ENCODE measurements at regions not wholly inside any gene's neighbourhood (a gene's known extent, or its start where the extent isn't known, plus 50 kb on each side); places are given as distances from the start of the nearest gene placed in this dataset.

DNA sequence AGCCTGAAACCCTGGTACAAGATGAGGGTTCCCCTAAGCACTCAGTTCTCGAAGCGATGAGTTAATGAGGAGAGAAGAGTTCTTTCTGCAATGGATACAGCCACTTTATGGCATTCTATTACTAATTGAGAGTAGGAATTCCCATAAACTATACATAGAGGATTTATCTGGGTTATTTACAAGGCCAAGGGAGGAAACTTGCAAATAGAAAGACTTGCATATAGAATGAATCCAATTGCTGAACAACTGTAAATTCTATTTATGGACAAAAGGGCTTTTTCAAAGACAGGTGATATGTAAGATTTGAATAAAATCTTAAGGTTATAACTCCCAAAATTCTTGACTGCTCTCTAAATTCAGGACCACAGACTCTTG lies 182.2 kb downstream of the PPARGC1A start:
- no peaks in the 10 kb centered on the region for H3K36me3 ChIP-seq
- H3K9me3 ChIP-seq: no peaks in the 10 kb centered on the region
- H3K27me3 ChIP-seq: no peaks in the 10 kb centered on the region
- DNase-seq: no peak
- intact Hi-C loops (cut with DNase I; ENCODE audit: low total_unique reads) (loop anchor here (10.0 kb wide), 1 partner anchor 1663 kb away; no protein-coding TSS in a partner anchor), in situ Hi-C loops (cut with MboI; ENCODE audit: low pct_ligation_motif_present in 1 of 4, low pct_unique_long_range_greater_than_20kb in 1 of 4, low sequenced_read_pairs in 3 of 4) (no loop called here)
- WGBS, 2 donors (ENCODE audit: low coverage in 1 of 2): 88 to 100% methylated on average over 2 of the region's 2 CpGs
- no peak overlapping the region for H3K27ac ChIP-seq
- H3K4me1 ChIP-seq: no peaks in the 10 kb centered on the region
- TF ChIP-seq POLR2AphosphoS5 (IDR thresholded peaks at IDR 0.05): no peak
- no peak for TF ChIP-seq EP300 (IDR thresholded peaks at IDR 0.05; ENCODE audit: low read depth)
- TF ChIP-seq, protein P1, sequence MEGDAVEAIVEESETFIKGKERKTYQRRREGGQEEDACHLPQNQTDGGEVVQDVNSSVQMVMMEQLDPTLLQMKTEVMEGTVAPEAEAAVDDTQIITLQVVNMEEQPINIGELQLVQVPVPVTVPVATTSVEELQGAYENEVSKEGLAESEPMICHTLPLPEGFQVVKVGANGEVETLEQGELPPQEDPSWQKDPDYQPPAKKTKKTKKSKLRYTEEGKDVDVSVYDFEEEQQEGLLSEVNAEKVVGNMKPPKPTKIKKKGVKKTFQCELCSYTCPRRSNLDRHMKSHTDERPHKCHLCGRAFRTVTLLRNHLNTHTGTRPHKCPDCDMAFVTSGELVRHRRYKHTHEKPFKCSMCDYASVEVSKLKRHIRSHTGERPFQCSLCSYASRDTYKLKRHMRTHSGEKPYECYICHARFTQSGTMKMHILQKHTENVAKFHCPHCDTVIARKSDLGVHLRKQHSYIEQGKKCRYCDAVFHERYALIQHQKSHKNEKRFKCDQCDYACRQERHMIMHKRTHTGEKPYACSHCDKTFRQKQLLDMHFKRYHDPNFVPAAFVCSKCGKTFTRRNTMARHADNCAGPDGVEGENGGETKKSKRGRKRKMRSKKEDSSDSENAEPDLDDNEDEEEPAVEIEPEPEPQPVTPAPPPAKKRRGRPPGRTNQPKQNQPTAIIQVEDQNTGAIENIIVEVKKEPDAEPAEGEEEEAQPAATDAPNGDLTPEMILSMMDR (IDR thresholded peaks at IDR 0.05): no peak
- no peak for TF ChIP-seq POLR2A (IDR thresholded peaks at IDR 0.05)
- H3K4me3 ChIP-seq: no peak overlapping the region

DNA sequence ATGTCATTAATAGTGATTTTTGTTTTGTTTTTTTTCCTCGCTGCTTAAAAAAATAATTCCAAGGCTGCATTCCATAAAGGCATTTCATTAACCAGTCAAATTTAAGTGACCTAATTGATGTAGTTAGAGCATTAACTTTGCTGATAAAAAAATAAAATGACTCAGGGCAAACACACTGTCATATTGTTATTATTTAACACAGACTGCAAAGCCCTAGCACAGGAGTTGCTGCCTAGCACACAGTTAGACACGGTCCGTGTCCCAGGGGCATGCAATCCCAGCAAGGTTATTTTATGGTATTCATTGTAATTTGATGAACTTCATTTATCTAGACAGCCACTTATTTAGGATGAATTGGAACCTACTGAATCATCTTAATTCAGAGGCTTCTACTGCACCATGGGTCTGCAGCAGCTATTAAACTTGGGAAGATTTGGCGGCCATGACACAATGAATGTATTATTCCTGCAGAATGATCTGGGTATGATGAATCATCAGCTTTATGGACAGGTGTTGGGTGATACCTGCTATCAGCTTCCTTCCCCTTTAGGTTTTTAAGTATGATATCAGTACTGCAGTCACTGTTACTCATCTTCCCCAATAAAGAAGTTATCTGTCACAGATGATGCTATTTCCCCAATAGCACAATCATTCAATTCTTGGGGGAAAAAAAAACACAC lies 182.7 kb downstream of the PPARGC1A start:
- intact Hi-C loops (cut with DNase I; ENCODE audit: low total_unique reads): loop anchor here (10.0 kb wide), 1 partner anchor 1662 kb away; no protein-coding TSS in a partner anchor
- TF ChIP-seq POLR2A (IDR thresholded peaks at IDR 0.05): no peak
- TF ChIP-seq, protein P1 (IDR thresholded peaks at IDR 0.05): no peak
- no peak for TF ChIP-seq POLR2AphosphoS5 (IDR thresholded peaks at IDR 0.05)
- TF ChIP-seq EP300 (IDR thresholded peaks at IDR 0.05; ENCODE audit: low read depth): no peak
- WGBS, 2 donors (ENCODE audit: low coverage in 1 of 2): 88 to 100% methylated on average over 1 to 4 of the region's 4 CpGs
- Histone ChIP-seq H3K36me3 (no peaks in the 10 kb centered on the region), H3K27me3 (no peaks in the 10 kb centered on the region), H3K9me3 (no peaks in the 10 kb centered on the region), H3K4me1 (no peaks in the 10 kb centered on the region), H3K27ac (no peak overlapping the region), H3K4me3 (no peak overlapping the region)
- in situ Hi-C loops (cut with MboI; ENCODE audit: low pct_ligation_motif_present in 1 of 4, low pct_unique_long_range_greater_than_20kb in 1 of 4, low sequenced_read_pairs in 3 of 4): no loop called here
- no peak for DNase-seq

DNA sequence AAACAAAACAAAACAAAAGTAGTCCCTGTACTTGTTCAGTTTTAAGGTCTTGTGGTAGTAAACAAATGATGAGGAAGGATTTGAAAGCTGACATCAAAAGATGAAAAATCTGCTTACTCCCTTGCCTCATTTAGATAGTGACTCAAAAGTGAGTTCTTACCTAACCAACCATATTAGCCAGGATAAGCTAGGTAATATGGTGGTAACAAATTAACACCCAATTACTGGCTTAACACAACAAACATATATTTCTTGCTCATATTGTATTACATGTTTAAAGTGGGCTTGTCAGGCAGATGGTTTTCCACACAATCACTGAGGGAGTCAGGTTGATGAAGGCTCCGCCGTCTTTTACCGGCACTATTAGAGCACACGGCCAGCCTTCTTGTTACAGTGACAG lies 189.7 kb downstream of the PPARGC1A start:
- Histone ChIP-seq H3K9me3 (no peaks in the 10 kb centered on the region), H3K4me3 (no peak overlapping the region), H3K36me3 (no peaks in the 10 kb centered on the region), H3K4me1 (no peaks in the 10 kb centered on the region), H3K27ac (no peak overlapping the region), H3K27me3 (no peaks in the 10 kb centered on the region)
- no peak for DNase-seq
- 98% methylated on average over 4 of the region's 4 CpGs; no CpG with 5 or more reads in 1 of the 2 donors for whole genome bisulfite sequencing, 2 donors (ENCODE audit: low coverage in 1 of 2)
- in situ Hi-C loops (cut with MboI; ENCODE audit: low pct_ligation_motif_present in 1 of 4, low pct_unique_long_range_greater_than_20kb in 1 of 4, low sequenced_read_pairs in 3 of 4): no loop called here
- intact Hi-C loops (cut with DNase I; ENCODE audit: low total_unique reads): loop anchor here (10.0 kb wide), 1 partner anchor 1655 kb away; no protein-coding TSS in a partner anchor
- TF ChIP-seq EP300 (IDR thresholded peaks at IDR 0.05; ENCODE audit: low read depth) (no peak), POLR2A (IDR thresholded peaks at IDR 0.05) (no peak), POLR2AphosphoS5 (IDR thresholded peaks at IDR 0.05) (no peak)
- TF ChIP-seq, protein P1 (IDR thresholded peaks at IDR 0.05): no peak

DNA sequence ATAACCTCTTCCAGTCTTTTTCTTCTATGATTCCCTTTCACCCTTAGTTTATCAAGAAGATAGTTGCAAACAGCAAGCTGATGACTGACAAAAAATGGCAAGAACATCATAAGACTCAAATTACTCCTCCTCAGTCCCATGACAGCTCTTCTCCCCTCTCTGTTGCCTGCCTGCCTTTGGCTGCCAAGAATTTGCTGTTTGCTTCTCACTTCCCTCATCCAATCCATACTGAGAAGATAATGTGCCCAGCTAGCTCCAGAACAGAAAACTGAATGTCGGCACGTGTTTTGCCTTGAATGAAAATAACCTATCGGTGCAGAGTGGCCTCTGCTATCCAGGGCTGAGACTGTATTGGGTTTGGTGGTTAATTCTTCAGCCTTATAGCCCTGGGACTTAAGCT lies 192.1 kb downstream of the PPARGC1A start:
- intact Hi-C loops (cut with DNase I; ENCODE audit: low total_unique reads): no loop called here
- Histone ChIP-seq H3K36me3 (no peaks in the 10 kb centered on the region), H3K27me3 (no peaks in the 10 kb centered on the region), H3K4me1 (no peaks in the 10 kb centered on the region), H3K9me3 (no peaks in the 10 kb centered on the region), H3K4me3 (no peak overlapping the region), H3K27ac (no peak overlapping the region)
- no peak for DNase-seq
- TF ChIP-seq, protein P1 (IDR thresholded peaks at IDR 0.05): no peak
- TF ChIP-seq POLR2AphosphoS5 (IDR thresholded peaks at IDR 0.05): no peak
- no peak for TF ChIP-seq POLR2A (IDR thresholded peaks at IDR 0.05)
- TF ChIP-seq EP300 (IDR thresholded peaks at IDR 0.05; ENCODE audit: low read depth): no peak
- 88% methylated on average over 3 of the region's 3 CpGs; no CpG with 5 or more reads in 1 of the 2 donors for WGBS, 2 donors (ENCODE audit: low coverage in 1 of 2)
- in situ Hi-C loops (cut with MboI; ENCODE audit: low pct_ligation_motif_present in 1 of 4, low pct_unique_long_range_greater_than_20kb in 1 of 4, low sequenced_read_pairs in 3 of 4): loop anchor here in 1 of 4 donors (25.0 kb wide), 1 partner anchor 715 kb away; no protein-coding TSS in a partner anchor

All from transverse colon (tissue), 4 donors.